T-helper 17 cell (primary cell): ENCODE measurements at regions not wholly inside any gene's neighbourhood (a gene's known extent, or its start where the extent isn't known, plus 50 kb on each side); places are given as distances from the start of the nearest gene placed in this dataset.

Source experiments
- ATAC-seq: fragments of 150-1000 bp; cut with Tn5 transposase; 2 replicates; pipeline ENCODE4 v1.10.0; 2021; ENCODE audit warnings: mild to moderate bottlenecking, moderate library complexity
- DNase-seq, 3 donors: peaks; one replicate each; pipeline versions ENCODE4 v3.0.0 to v3.0.0-alpha.2; 2020 to 2021
- H3K9me3 ChIP-seq: one replicate; pipeline ENCODE4 v1.7.0; 2013; ENCODE audit warnings: low read length, mild to moderate bottlenecking; ENCODE audit not compliant: control insufficient read depth, poor library complexity, severe bottlenecking
- H3K27ac Mint-ChIP-seq: one replicate; pipeline ENCODE4 v1.8.0; 2022; ENCODE audit warnings: mild to moderate bottlenecking, moderate library complexity, mixed read lengths
- H3K27me3 Mint-ChIP-seq: one replicate; pipeline ENCODE4 v1.8.0; 2022; ENCODE audit warnings: mixed read lengths
- H3K36me3 Mint-ChIP-seq: one replicate; pipeline ENCODE4 v1.8.0; 2022; ENCODE audit warnings: low read depth, mixed read lengths
- H3K4me1 Mint-ChIP-seq: one replicate; pipeline ENCODE4 v1.8.0; 2022; ENCODE audit warnings: mild to moderate bottlenecking, mixed read lengths
- H3K4me3 Mint-ChIP-seq: one replicate; pipeline ENCODE4 v1.8.0; 2022; ENCODE audit warnings: mild to moderate bottlenecking, moderate library complexity, mixed read lengths

GRCh38 chr9:81532251-81532650 is 157.1 kb downstream of the TLE1 start:
- peaks cover 2% of the 10 kb centered on the region for H3K9me3 ChIP-seq
- H3K4me3 Mint-ChIP-seq: no peak overlapping the region
- ATAC-seq (no peak), DNase-seq (no peak)
- H3K27me3 Mint-ChIP-seq: no peaks in the 10 kb centered on the region
- H3K36me3 Mint-ChIP-seq: no peaks in the 10 kb centered on the region
- H3K27ac Mint-ChIP-seq: no peak overlapping the region
- H3K4me1 Mint-ChIP-seq: no peaks in the 10 kb centered on the region

- DNase-seq: no peak
- H3K4me1 Mint-ChIP-seq: no peaks in the 10 kb centered on the region
- H3K27ac Mint-ChIP-seq: no peak overlapping the region
- H3K36me3 Mint-ChIP-seq: no peaks in the 10 kb centered on the region
- H3K9me3 ChIP-seq: peaks cover 2% of the 10 kb centered on the region
- no peaks in the 10 kb centered on the region for H3K27me3 Mint-ChIP-seq
- no peak overlapping the region for H3K4me3 Mint-ChIP-seq
- ATAC-seq: no peak
Observed at GRCh38 chr9:81531511-81531910, 157.8 kb downstream of the TLE1 start.

DNA sequence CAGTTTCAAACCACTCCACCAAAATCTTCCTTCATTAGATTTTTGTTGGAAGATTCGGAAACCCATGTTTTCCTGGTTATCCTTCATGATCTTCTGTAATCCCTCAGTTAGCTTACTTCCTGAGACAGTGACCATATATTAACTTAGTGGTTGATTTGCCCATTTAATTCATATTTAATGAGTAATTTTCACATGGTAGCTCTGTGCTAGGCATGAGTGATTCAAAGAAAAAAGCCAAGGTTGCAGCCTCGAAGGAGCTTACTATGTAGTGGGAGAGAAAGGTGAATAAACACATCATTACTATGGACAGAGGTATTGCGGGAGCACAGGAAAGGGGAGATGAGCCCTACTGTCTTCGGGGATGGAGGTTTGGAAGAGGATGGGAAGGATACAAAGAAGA is 158.5 kb downstream of the TLE1 start:
- no peak for DNase-seq

GRCh38 chr9:81530310-81530810 is 159.0 kb downstream of the TLE1 start:
- DNase-seq: no peak
- H3K27ac Mint-ChIP-seq: no peak overlapping the region
- H3K4me1 Mint-ChIP-seq: no peaks in the 10 kb centered on the region
- H3K9me3 ChIP-seq: peaks cover 2% of the 10 kb centered on the region
- H3K27me3 Mint-ChIP-seq: no peaks in the 10 kb centered on the region
- H3K36me3 Mint-ChIP-seq: no peaks in the 10 kb centered on the region
- H3K4me3 Mint-ChIP-seq: no peak overlapping the region
- ATAC-seq: no peak

More for the DNA sequence above, 158.5 kb downstream of the TLE1 start:
- Mint-ChIP-seq H3K4me3 (no peak overlapping the region), H3K27me3 (no peaks in the 10 kb centered on the region), H3K36me3 (no peaks in the 10 kb centered on the region), H3K4me1 (no peaks in the 10 kb centered on the region), H3K27ac (no peak overlapping the region)
- ATAC-seq: no peak
- peaks cover 2% of the 10 kb centered on the region for H3K9me3 ChIP-seq

GRCh38 chr9:81529556-81530193 is 159.7 kb downstream of the TLE1 start:
- no peak overlapping the region for H3K4me3 Mint-ChIP-seq

GRCh38 chr9:81526587-81526986 is 162.8 kb downstream of the TLE1 start:
- DNase-seq: no peak
- Mint-ChIP-seq H3K27ac (no peak overlapping the region), H3K27me3 (no peaks in the 10 kb centered on the region), H3K36me3 (no peaks in the 10 kb centered on the region), H3K4me3 (no peak overlapping the region), H3K4me1 (no peaks in the 10 kb centered on the region)
- no peak for ATAC-seq
- peaks cover 2% of the 10 kb centered on the region for H3K9me3 ChIP-seq

More at GRCh38 chr9:81529556-81530193, 159.7 kb downstream of the TLE1 start:
- DNase-seq (no peak), ATAC-seq (no peak)
- H3K4me1 Mint-ChIP-seq: no peaks in the 10 kb centered on the region
- peaks cover 2% of the 10 kb centered on the region for H3K9me3 ChIP-seq
- no peaks in the 10 kb centered on the region for H3K36me3 Mint-ChIP-seq
- no peak overlapping the region for H3K27ac Mint-ChIP-seq
- no peaks in the 10 kb centered on the region for H3K27me3 Mint-ChIP-seq

GRCh38 chr9:81522716-81523551 is 166.4 kb downstream of the TLE1 start:
- DNase-seq (no peak), ATAC-seq (no peak)
- H3K4me1 Mint-ChIP-seq: no peaks in the 10 kb centered on the region
- no peaks in the 10 kb centered on the region for H3K27me3 Mint-ChIP-seq
- H3K9me3 ChIP-seq: no peaks in the 10 kb centered on the region
- no peak overlapping the region for H3K4me3 Mint-ChIP-seq
- H3K27ac Mint-ChIP-seq: no peak overlapping the region
- H3K36me3 Mint-ChIP-seq: no peaks in the 10 kb centered on the region

GRCh38 chr9:81521892-81522291 is 167.5 kb downstream of the TLE1 start:
- Mint-ChIP-seq H3K27me3 (no peaks in the 10 kb centered on the region), H3K4me3 (no peak overlapping the region)

GRCh38 chr9:81519816-81520495 is 169.4 kb downstream of the TLE1 start:
- no peaks in the 10 kb centered on the region for H3K4me1 Mint-ChIP-seq
- no peaks in the 10 kb centered on the region for H3K36me3 Mint-ChIP-seq
- no peaks in the 10 kb centered on the region for H3K27me3 Mint-ChIP-seq
- no peak overlapping the region for H3K4me3 Mint-ChIP-seq
- no peaks in the 10 kb centered on the region for H3K9me3 ChIP-seq
- ATAC-seq (no peak), DNase-seq (no peak)
- H3K27ac Mint-ChIP-seq: no peak overlapping the region

More at GRCh38 chr9:81521892-81522291, 167.5 kb downstream of the TLE1 start:
- ATAC-seq (no peak), DNase-seq (no peak)
- Mint-ChIP-seq H3K36me3 (no peaks in the 10 kb centered on the region), H3K4me1 (no peaks in the 10 kb centered on the region), H3K27ac (no peak overlapping the region)
- no peaks in the 10 kb centered on the region for H3K9me3 ChIP-seq

GRCh38 chr9:81517954-81518353 is 171.4 kb downstream of the TLE1 start:
- no peak overlapping the region for H3K27ac Mint-ChIP-seq
- ATAC-seq (no peak), DNase-seq (no peak)

DNA sequence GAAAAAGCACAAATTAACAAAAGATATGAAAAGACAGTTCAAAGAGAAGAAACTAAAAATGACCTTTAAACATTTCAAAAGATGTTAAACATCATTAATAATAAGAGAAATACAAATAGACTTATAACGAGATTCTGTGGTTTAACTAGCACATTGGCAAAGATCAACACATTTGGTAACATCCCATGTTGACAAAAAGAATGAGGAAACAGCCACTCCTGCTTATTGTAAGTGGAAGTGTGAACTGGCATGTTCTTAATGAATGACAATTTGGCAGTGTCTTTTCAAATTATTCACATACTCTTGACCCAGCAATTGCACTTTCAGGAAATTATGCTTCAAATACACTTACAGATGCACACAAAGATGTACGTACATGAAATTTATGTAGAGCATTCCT is 176.3 kb downstream of the TLE1 start:
- Mint-ChIP-seq H3K4me3 (no peak overlapping the region), H3K4me1 (no peaks in the 10 kb centered on the region), H3K36me3 (no peaks in the 10 kb centered on the region), H3K27me3 (no peaks in the 10 kb centered on the region), H3K27ac (no peak overlapping the region)
- no peaks in the 10 kb centered on the region for H3K9me3 ChIP-seq
- DNase-seq: no peak
- ATAC-seq: no peak

More at GRCh38 chr9:81517954-81518353, 171.4 kb downstream of the TLE1 start:
- H3K4me3 Mint-ChIP-seq: no peak overlapping the region
- no peaks in the 10 kb centered on the region for H3K4me1 Mint-ChIP-seq
- H3K27me3 Mint-ChIP-seq: no peaks in the 10 kb centered on the region
- H3K36me3 Mint-ChIP-seq: no peaks in the 10 kb centered on the region
- H3K9me3 ChIP-seq: no peaks in the 10 kb centered on the region

GRCh38 chr9:81512641-81513040 is 176.7 kb downstream of the TLE1 start:
- ATAC-seq (no peak), DNase-seq (no peak)
- Mint-ChIP-seq H3K27ac (no peak overlapping the region), H3K36me3 (no peaks in the 10 kb centered on the region), H3K4me1 (no peaks in the 10 kb centered on the region), H3K4me3 (no peak overlapping the region), H3K27me3 (no peaks in the 10 kb centered on the region)
- no peaks in the 10 kb centered on the region for H3K9me3 ChIP-seq

GRCh38 chr9:81508476-81508875 is 180.9 kb downstream of the TLE1 start:
- no peaks in the 10 kb centered on the region for H3K4me1 Mint-ChIP-seq
- ATAC-seq (no peak), DNase-seq (no peak)
- H3K36me3 Mint-ChIP-seq: no peaks in the 10 kb centered on the region
- H3K4me3 Mint-ChIP-seq: no peak overlapping the region
- H3K9me3 ChIP-seq: no peaks in the 10 kb centered on the region
- no peak overlapping the region for H3K27ac Mint-ChIP-seq
- H3K27me3 Mint-ChIP-seq: no peaks in the 10 kb centered on the region
